ENCODE measurements at regions not wholly inside any gene's neighbourhood (a gene's known extent, or its start where the extent isn't known, plus 50 kb on each side); places are given as distances from the start of the nearest gene placed in this dataset.
"Not testable (repeated sequence)": the region's sequence is repeated elsewhere in the genome, so short reads cannot be mapped to it uniquely, and the experiment has no call there.

DNA sequence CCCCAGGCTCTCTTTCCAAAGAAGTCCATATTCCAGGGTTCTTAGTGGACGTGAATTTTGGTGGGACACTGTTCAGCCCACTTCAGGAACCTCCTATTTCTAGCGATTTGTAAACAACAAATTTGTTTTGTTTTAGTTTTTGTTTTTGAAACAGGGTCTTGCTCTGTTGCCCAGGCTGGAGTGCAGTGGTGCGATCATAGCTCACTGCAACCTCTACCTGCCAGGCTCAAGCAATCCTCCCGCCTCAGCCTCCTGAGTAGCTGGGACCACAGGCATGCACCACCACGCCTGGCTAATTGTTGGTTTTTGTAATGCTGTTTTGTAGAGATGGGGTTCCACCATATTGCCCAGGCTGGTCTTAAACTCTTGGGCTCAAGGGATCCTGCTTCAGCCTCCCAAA, 56.7 kb downstream of the ARHGEF18 start:
- intact Hi-C loops (cut with micrococcal nuclease; ENCODE audit: unreplicated experiment); H3K27ac ChIP-seq (ENCODE audit: extremely low read length, insufficient read depth, low read length); ATAC-seq; H3K4me2 ChIP-seq (ENCODE audit: low read depth, low read length); in situ Hi-C loops (cut with HindIII; ENCODE audit: extremely low pct_ligation_motif_present, low pct_unique_long_range_greater_than_20kb); H4K20me1 ChIP-seq (ENCODE audit: insufficient read depth, low read length); H3K9me3 ChIP-seq (ENCODE audit: low read length); BruUV-seq (replicated peaks); DNase-seq (ENCODE audit: low spot score); H3K27me3 ChIP-seq (ENCODE audit: control insufficient read depth in 1 of 2, insufficient read depth in 2 of 2, low read length in 2 of 2); H3K36me3 ChIP-seq (replicated peaks in 1 of 2; ENCODE audit: control insufficient read depth in 1 of 2, insufficient read depth in 2 of 2, low read length in 2 of 2); H3K4me3 ChIP-seq (replicated peaks in 1 of 3; ENCODE audit: insufficient read depth in 1 of 3, low read depth in 2 of 3, low read length in 3 of 3); H3K9ac ChIP-seq (ENCODE audit: insufficient read depth, low read depth, low read length); CTCF ChIA-PET (ENCODE audit: low intra/inter-chr PET ratio, low total read pairs); H3K4me1 ChIP-seq (ENCODE audit: insufficient read depth, low read length); POLR2A ChIA-PET; FAIRE-seq; H2AFZ ChIP-seq (ENCODE audit: low read length): not testable (repeated sequence)
- H3K79me2 ChIP-seq (ENCODE audit: insufficient read depth, low read length), result peaks cover 18% of the 10 kb centered on the region
- 99% methylated on average over 5 of the region's 5 CpGs for WGBS (ENCODE audit: low lambda C conversion rate)

DNA sequence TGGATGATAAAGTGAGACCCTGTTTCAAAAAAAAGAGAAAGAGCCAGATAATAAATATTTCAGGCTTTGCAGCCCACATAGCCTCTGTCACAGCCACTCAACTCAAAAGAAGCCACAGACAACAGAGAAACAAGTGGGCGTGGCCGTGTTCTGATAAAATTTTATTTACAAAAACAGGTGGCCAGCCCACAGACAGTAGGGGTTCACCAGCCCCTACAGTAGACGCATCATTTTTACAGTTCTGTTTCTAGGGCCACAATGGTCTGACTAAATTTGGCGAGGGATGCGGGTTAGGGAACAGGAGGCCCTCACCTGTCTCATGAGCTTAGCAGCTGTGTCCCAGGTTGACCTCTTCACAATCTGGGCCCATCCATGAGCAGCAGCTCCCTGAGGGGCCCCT, 59.5 kb downstream of the ARHGEF18 start:
- ChIA-PET CTCF (ENCODE audit: low intra/inter-chr PET ratio, low total read pairs) (no interaction called here), POLR2A (no interaction called here)
- H4K20me1 ChIP-seq (ENCODE audit: insufficient read depth, low read length), result no peaks in the 10 kb centered on the region
- WGBS (ENCODE audit: low lambda C conversion rate), result 95% methylated on average over 5 of the region's 5 CpGs
- DNase-seq (ENCODE audit: low spot score) (no peak), FAIRE-seq (no peak), ATAC-seq (no peak)
- H3K4me2 ChIP-seq (ENCODE audit: low read depth, low read length), result no peak overlapping the region
- no TSS peak for BruUV-seq (replicated peaks)
- in situ Hi-C loops (cut with HindIII; ENCODE audit: extremely low pct_ligation_motif_present, low pct_unique_long_range_greater_than_20kb), result no loop called here
- no peak overlapping the region for H3K9ac ChIP-seq (ENCODE audit: insufficient read depth, low read depth, low read length)
- H3K27me3 ChIP-seq (ENCODE audit: control insufficient read depth in 1 of 2, insufficient read depth in 2 of 2, low read length in 2 of 2), result no peaks in the 10 kb centered on the region
- H3K36me3 ChIP-seq (replicated peaks in 1 of 2; ENCODE audit: control insufficient read depth in 1 of 2, insufficient read depth in 2 of 2, low read length in 2 of 2), result no peaks in the 10 kb centered on the region; a peak in 1 of 5 replicates
- H3K27ac ChIP-seq (ENCODE audit: extremely low read length, insufficient read depth, low read length), result no peak overlapping the region
- H3K9me3 ChIP-seq (ENCODE audit: low read length), result no peaks in the 10 kb centered on the region
- TF ChIP-seq MBD4 (IDR thresholded peaks at IDR 0.05; ENCODE audit: borderline replicate concordance, low read length), result no peak
- no peak for TF ChIP-seq ZBTB8A (CRISPR knock-in tag; IDR thresholded peaks at IDR 0.05; ENCODE audit: borderline replicate concordance, low read depth)
- TF ChIP-seq ZNF326 (CRISPR knock-in tag; IDR thresholded peaks at IDR 0.05; ENCODE audit: borderline replicate concordance), result no peak
- no peak for TF ChIP-seq SRY (CRISPR knock-in tag; IDR thresholded peaks at IDR 0.05)
- TF ChIP-seq HIVEP1 (CRISPR knock-in tag; IDR thresholded peaks at IDR 0.05), result no peak
- H3K4me3 ChIP-seq (replicated peaks in 1 of 3; ENCODE audit: insufficient read depth in 1 of 3, low read depth in 2 of 3, low read length in 3 of 3), result no peak overlapping the region
- intact Hi-C loops (cut with micrococcal nuclease; ENCODE audit: unreplicated experiment), result no loop called here
- no peaks in the 10 kb centered on the region for H3K4me1 ChIP-seq (ENCODE audit: insufficient read depth, low read length)
- H2AFZ ChIP-seq (ENCODE audit: low read length), result no peak overlapping the region
- H3K79me2 ChIP-seq (ENCODE audit: insufficient read depth, low read length), result peaks cover 6% of the 10 kb centered on the region

Data from HepG2 (cell line).